Colonic mucosa (tissue), 4 donors: ENCODE measurements at regions not wholly inside any gene's neighbourhood (a gene's known extent, or its start where the extent isn't known, plus 50 kb on each side); places are given as distances from the start of the nearest gene placed in this dataset.

Experiments
- DNase-seq: peaks from one replicate; pipeline ENCODE4 v3.0.0-alpha.2; 2020
- H3K27ac ChIP-seq: fragments of 200-600 bp; one replicate; pipeline ENCODE4 v1.8.0; 2021
- H3K27me3 ChIP-seq: fragments of 200-600 bp; one replicate; pipeline ENCODE4 v1.8.0; 2021
- H3K36me3 ChIP-seq: fragments of 200-600 bp; one replicate; pipeline ENCODE4 v1.8.0; 2021
- H3K4me1 ChIP-seq: fragments of 200-600 bp; one replicate; pipeline ENCODE4 v1.8.0; 2021; ENCODE audit warnings: mild to moderate bottlenecking
- H3K4me3 ChIP-seq: fragments of 200-600 bp; one replicate; pipeline ENCODE4 v1.8.0; 2021
- H3K9ac ChIP-seq, 2 donors: one replicate each; pipeline ENCODE4 v1.7.0; 2013; ENCODE audit warnings: control low read depth in 2 of 2, low read depth in 2 of 2, low read length in 2 of 2
- H3K9me3 ChIP-seq: fragments of 200-600 bp; one replicate; pipeline ENCODE4 v1.8.0; 2021
- intact Hi-C: fragments of 100-400 bp; cut with DNase I; formaldehyde crosslinking; loops from one replicate; pipeline ENCODE4 v1.14.1; 2022
- TF ChIP-seq, protein P1 (sequence below): fragments of 200-600 bp; IDR thresholded peaks from one replicate; pipeline ENCODE4 v1.8.0; 2022; ENCODE audit warnings: antibody characterized with exemption, mild to moderate bottlenecking
- donor health status: healthy.
- donor health status: DM: no; HTN: no; CAD: no.
- donor health status: DM: no; HTN: no; CAD: no.

DNA sequence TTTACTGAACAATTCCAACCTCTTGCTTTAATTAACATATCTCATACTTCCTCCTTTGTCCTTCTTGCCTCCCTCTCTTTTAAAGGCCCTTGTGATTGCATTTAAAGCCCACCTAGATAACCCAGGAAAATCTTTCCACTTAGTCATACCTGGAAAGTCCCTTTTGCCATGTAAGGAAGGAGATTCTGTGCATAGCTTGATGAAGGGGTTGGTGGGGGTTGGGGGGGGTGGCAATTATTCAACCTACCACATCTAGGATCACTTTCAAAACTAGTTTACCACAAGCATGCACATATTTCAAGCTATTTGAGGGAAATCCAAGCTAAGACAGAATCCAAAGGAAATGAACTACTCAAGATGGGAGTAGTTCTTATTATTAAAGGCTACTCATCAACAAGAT is 249.1 kb upstream of the PTBP2 start:
- Histone ChIP-seq H3K4me1 (no peaks in the 10 kb centered on the region), H3K36me3 (no peaks in the 10 kb centered on the region), H3K27ac (no peak overlapping the region), H3K9ac (no peak overlapping the region), H3K4me3 (no peak overlapping the region), H3K9me3 (no peaks in the 10 kb centered on the region), H3K27me3 (no peaks in the 10 kb centered on the region)
- intact Hi-C loops, result no loop called here
- TF ChIP-seq, protein P1, sequence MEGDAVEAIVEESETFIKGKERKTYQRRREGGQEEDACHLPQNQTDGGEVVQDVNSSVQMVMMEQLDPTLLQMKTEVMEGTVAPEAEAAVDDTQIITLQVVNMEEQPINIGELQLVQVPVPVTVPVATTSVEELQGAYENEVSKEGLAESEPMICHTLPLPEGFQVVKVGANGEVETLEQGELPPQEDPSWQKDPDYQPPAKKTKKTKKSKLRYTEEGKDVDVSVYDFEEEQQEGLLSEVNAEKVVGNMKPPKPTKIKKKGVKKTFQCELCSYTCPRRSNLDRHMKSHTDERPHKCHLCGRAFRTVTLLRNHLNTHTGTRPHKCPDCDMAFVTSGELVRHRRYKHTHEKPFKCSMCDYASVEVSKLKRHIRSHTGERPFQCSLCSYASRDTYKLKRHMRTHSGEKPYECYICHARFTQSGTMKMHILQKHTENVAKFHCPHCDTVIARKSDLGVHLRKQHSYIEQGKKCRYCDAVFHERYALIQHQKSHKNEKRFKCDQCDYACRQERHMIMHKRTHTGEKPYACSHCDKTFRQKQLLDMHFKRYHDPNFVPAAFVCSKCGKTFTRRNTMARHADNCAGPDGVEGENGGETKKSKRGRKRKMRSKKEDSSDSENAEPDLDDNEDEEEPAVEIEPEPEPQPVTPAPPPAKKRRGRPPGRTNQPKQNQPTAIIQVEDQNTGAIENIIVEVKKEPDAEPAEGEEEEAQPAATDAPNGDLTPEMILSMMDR, result no peak
- no peak for DNase-seq

DNA sequence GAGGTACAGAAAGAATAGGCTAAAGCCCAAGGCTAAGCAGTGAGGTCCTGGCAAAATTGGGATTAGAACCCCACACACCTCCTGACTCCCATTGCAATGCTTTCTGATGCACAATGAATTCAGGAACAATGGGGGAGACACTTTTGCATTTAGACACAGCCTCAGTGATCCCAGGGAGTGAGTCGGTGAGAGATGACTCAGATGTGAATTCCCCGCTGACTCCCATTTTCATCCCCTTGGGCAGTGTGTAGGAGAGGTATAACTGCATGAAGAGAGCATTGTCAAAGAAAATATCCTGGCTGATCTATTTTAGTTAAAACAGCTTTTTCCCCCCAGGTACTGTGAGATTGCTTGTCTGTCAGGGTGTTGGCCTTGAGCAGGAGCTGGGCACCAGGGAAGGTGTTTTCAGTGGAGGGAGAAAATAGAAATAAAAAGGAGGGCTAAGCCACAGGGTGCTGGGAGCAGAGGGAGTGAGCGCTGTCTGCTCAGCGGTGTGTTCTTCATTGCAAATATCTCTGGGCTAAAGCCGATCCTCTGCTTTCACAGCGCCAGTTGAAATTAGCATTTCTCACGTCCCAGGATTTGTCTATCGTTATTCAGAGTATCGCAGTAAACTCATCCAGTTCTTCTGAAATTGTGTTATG is 247.7 kb upstream of the PTBP2 start:
- H3K4me3 ChIP-seq, result no peak overlapping the region
- no peaks in the 10 kb centered on the region for H3K36me3 ChIP-seq
- no peaks in the 10 kb centered on the region for H3K4me1 ChIP-seq
- no peak overlapping the region for H3K27ac ChIP-seq
- TF ChIP-seq, protein P1, result no peak
- no peak for DNase-seq
- intact Hi-C loops, result no loop called here
- no peaks in the 10 kb centered on the region for H3K9me3 ChIP-seq
- H3K9ac ChIP-seq, result no peak overlapping the region
- no peaks in the 10 kb centered on the region for H3K27me3 ChIP-seq

DNA sequence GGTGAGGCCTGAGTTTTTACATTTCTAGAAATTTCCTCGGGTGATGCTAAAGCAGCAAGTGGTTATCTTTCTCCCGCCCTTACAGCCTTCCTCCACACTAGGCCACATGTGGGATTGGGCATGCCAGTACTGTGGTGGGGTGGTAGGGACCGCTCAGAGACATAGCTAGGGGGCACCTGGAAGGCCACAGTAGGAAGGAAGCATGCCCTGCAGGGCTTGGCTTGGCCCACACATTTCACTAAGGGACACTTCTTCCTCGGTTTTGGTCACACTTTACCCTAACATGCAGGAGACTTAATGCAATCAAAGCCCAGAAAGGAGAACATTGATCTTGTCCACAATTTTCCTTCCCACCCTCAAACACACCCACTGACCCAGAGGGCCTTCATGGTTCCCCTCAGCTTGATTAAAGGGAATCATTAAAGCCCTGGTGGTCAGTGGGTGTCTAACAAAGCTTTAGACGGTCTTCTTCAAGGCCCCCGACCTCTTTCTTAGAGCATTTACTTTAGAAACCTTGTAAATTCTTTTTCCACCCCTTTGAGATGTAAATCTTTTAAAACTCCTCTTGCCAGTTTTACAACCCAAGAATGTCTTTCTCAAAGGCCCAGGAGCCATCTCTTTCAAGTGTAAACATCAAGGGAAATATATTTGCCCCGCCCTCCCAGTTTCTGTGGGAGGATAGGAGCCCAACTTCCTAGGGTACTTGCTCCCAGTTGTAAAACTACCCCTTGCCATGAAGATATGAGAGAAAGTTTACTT is 246.4 kb upstream of the PTBP2 start:
- Histone ChIP-seq H3K27me3 (no peaks in the 10 kb centered on the region), H3K9me3 (no peaks in the 10 kb centered on the region), H3K27ac (no peak overlapping the region), H3K4me1 (no peaks in the 10 kb centered on the region), H3K9ac (no peak overlapping the region), H3K4me3 (no peak overlapping the region), H3K36me3 (no peaks in the 10 kb centered on the region)
- TF ChIP-seq, protein P1, result no peak
- intact Hi-C loops, result no loop called here
- DNase-seq, result no peak

DNA sequence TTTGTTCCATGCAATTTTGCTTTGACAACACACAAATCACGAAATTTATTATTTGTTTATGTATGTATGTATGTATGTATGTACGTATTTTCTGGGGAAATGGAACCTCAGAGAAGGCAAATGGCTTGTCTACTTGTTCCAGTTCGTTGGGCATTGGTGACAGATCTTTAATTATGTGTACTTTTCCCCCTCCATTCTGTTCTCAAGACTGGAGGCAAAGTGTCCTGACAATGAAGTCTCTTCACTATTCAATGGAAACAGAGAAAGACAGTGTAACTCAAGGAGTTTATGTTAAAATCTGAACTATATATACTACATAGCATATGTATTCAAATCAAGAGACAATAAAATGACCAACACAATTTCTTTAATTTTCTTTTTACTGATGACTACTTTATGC is 245.7 kb upstream of the PTBP2 start:
- Histone ChIP-seq H3K9ac (no peak overlapping the region), H3K27me3 (no peaks in the 10 kb centered on the region), H3K9me3 (no peaks in the 10 kb centered on the region), H3K36me3 (no peaks in the 10 kb centered on the region), H3K27ac (no peak overlapping the region), H3K4me3 (no peak overlapping the region), H3K4me1 (no peaks in the 10 kb centered on the region)
- intact Hi-C loops, result no loop called here
- TF ChIP-seq, protein P1, result no peak
- DNase-seq, result no peak

DNA sequence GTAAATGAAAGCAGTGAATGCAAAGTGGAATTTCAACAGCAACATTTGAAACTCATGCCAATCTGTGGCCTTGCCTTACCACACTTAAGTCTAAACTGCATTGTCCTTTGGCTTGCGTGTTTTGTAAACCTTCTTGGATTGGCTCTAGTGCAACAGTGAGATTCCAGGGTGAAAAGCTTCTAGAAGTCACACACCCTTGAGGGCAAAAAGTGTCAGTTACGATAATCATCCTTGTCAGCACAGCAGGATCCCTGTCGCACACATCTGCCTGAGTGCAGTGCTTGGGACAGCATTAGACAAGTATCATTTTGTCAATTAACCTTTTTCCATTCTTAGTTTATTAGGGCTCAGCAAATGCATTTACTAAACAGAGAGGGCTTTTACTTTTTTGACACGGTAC is 243.4 kb upstream of the PTBP2 start:
- H3K9ac ChIP-seq, result no peak overlapping the region
- H3K27me3 ChIP-seq, result no peaks in the 10 kb centered on the region
- H3K4me3 ChIP-seq, result no peak overlapping the region
- H3K4me1 ChIP-seq, result no peaks in the 10 kb centered on the region
- no peak overlapping the region for H3K27ac ChIP-seq
- no peak for DNase-seq
- H3K9me3 ChIP-seq, result no peaks in the 10 kb centered on the region
- TF ChIP-seq, protein P1, result no peak
- H3K36me3 ChIP-seq, result no peaks in the 10 kb centered on the region
- intact Hi-C loops, result no loop called here
